ENCODE measurements at regions not wholly inside any gene's neighbourhood (a gene's known extent, or its start where the extent isn't known, plus 50 kb on each side); places are given as distances from the start of the nearest gene placed in this dataset.

DNA sequence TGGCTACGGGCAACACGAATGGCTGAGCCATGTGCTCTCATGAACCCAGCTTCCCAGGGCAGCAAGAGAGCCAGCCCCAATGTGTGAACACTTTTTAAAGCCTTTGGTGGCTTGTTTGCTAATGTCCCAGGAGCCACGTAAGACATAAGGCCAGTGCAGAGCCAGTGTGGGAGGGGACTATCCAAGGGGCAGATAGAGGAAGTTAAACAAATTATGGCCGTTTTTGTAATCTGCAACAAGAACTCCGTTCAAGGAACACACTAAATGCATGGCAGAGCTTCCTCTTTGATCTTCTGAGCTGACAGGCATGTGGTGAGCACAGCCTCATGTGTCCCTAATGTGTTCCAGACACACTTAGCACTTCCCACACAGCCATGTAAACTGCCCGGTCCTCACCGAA, 133.3 kb downstream of the TEX36 start:
- TF ChIP-seq, protein P1, sequence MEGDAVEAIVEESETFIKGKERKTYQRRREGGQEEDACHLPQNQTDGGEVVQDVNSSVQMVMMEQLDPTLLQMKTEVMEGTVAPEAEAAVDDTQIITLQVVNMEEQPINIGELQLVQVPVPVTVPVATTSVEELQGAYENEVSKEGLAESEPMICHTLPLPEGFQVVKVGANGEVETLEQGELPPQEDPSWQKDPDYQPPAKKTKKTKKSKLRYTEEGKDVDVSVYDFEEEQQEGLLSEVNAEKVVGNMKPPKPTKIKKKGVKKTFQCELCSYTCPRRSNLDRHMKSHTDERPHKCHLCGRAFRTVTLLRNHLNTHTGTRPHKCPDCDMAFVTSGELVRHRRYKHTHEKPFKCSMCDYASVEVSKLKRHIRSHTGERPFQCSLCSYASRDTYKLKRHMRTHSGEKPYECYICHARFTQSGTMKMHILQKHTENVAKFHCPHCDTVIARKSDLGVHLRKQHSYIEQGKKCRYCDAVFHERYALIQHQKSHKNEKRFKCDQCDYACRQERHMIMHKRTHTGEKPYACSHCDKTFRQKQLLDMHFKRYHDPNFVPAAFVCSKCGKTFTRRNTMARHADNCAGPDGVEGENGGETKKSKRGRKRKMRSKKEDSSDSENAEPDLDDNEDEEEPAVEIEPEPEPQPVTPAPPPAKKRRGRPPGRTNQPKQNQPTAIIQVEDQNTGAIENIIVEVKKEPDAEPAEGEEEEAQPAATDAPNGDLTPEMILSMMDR (IDR thresholded peaks at IDR 0.05): no peak
- TF ChIP-seq POLR2A (IDR thresholded peaks at IDR 0.05): no peak
